Smooth muscle cell (in vitro differentiated cells): ENCODE measurements at regions not wholly inside any gene's neighbourhood (a gene's known extent, or its start where the extent isn't known, plus 50 kb on each side); places are given as distances from the start of the nearest gene placed in this dataset.

Source experiments
- DNase-seq: peaks from one replicate; lab custom pipeline; 2025; ENCODE audit not compliant: unreplicated experiment; lab: John Stamatoyannopoulos, UW
- H2AFZ ChIP-seq: fragments of 200-600 bp; sonication (generic); 2 replicates; pipeline ENCODE4 v1.6.0; 2016; ENCODE audit warnings: antibody characterized with exemption, low read depth, mild to moderate bottlenecking
- H3F3A ChIP-seq: fragments of 200-600 bp; sonication (generic); 2 replicates; pipeline ENCODE4 v1.6.0; 2017; ENCODE audit warnings: antibody characterized with exemption, low read depth
- H3K27ac ChIP-seq: fragments of 200-600 bp; sonication (generic); 2 replicates; pipeline ENCODE4 v1.5.1; 2016; ENCODE audit warnings: low read depth, mild to moderate bottlenecking
- H3K27me3 ChIP-seq: fragments of 200-600 bp; sonication (generic); 2 replicates; pipeline ENCODE4 v1.6.1; 2016; ENCODE audit warnings: low read depth, mild to moderate bottlenecking
- H3K36me3 ChIP-seq: fragments of 200-600 bp; sonication (generic); 2 replicates; pipeline ENCODE4 v1.5.1; 2016; ENCODE audit warnings: low read depth
- H3K4me1 ChIP-seq: fragments of 200-600 bp; sonication (generic); 2 replicates; pipeline ENCODE4 v1.5.1; 2016; ENCODE audit warnings: low read depth
- H3K4me2 ChIP-seq: fragments of 200-600 bp; sonication (generic); 2 replicates; pipeline ENCODE4 v1.6.0; 2016; ENCODE audit warnings: mild to moderate bottlenecking
- H3K4me3 ChIP-seq: fragments of 200-600 bp; sonication (generic); 2 replicates; pipeline ENCODE4 v1.5.1; 2016; ENCODE audit warnings: mild to moderate bottlenecking
- H3K79me2 ChIP-seq: fragments of 200-600 bp; sonication (generic); 2 replicates; pipeline ENCODE4 v1.6.0; 2016; ENCODE audit warnings: low read depth, mild to moderate bottlenecking
- H3K9ac ChIP-seq: fragments of 200-600 bp; sonication (generic); 2 replicates; pipeline ENCODE4 v1.6.0; 2016; ENCODE audit warnings: low read depth
- H3K9me3 ChIP-seq: fragments of 200-600 bp; sonication (generic); replicated peaks from 2 replicates; pipeline ENCODE4 v1.5.1; 2016; ENCODE audit warnings: low read depth
- H4K20me1 ChIP-seq: fragments of 200-600 bp; sonication (generic); 2 replicates; pipeline ENCODE4 v1.6.0; 2016; ENCODE audit warnings: low read depth
- CTCF ChIP-seq: fragments of 200-600 bp; sonication (generic); IDR thresholded peaks from 2 replicates; pipeline ENCODE4 v1.5.1; 2017; ENCODE audit warnings: borderline replicate concordance, mild to moderate bottlenecking, antibody characterized with exemption; ENCODE audit not compliant: insufficient read depth, poor library complexity, severe bottlenecking
- WGBS: methylation state at CpG from one replicate; pipeline ENCODE4 v1.1.7; 2016; ENCODE audit warnings: low lambda C conversion rate; 5-methylcytosine and 5-hydroxymethylcytosine counted together

GRCh38 chr13:82257790-82258507 lies 1624.3 kb downstream of the SLITRK1 start:
- no peak overlapping the region for H3K27ac ChIP-seq
- no peak overlapping the region for H3K9ac ChIP-seq
- no peaks in the 10 kb centered on the region for H3K4me1 ChIP-seq
- no peaks in the 10 kb centered on the region for H3F3A ChIP-seq
- no peaks in the 10 kb centered on the region for H3K9me3 ChIP-seq
- no peaks in the 10 kb centered on the region for H3K27me3 ChIP-seq
- no peaks in the 10 kb centered on the region for H3K79me2 ChIP-seq
- H3K36me3 ChIP-seq: no peaks in the 10 kb centered on the region
- no peak overlapping the region for H2AFZ ChIP-seq
- H4K20me1 ChIP-seq: no peaks in the 10 kb centered on the region
- DNase-seq: no peak
- H3K4me3 ChIP-seq: no peak overlapping the region
- WGBS: 97% methylated on average over 35 of the region's 56 CpGs
- no peak for TF ChIP-seq CTCF
- no peak overlapping the region for H3K4me2 ChIP-seq

- Histone ChIP-seq H3K36me3 (no peaks in the 10 kb centered on the region), H3K79me2 (no peaks in the 10 kb centered on the region), H3K9me3 (no peaks in the 10 kb centered on the region), H3K4me3 (no peak overlapping the region), H3K27ac (no peak overlapping the region), H3K9ac (no peak overlapping the region), H3K4me1 (no peaks in the 10 kb centered on the region), H3K4me2 (no peak overlapping the region), H4K20me1 (no peaks in the 10 kb centered on the region), H3F3A (no peaks in the 10 kb centered on the region), H2AFZ (no peak overlapping the region), H3K27me3 (no peaks in the 10 kb centered on the region)
- no peak for DNase-seq
- TF ChIP-seq CTCF: no peak
- 86% methylated on average over 1 of the region's 1 CpG for WGBS
Measured at GRCh38 chr13:82248762-82249161, 1633.5 kb downstream of the SLITRK1 start.

DNA sequence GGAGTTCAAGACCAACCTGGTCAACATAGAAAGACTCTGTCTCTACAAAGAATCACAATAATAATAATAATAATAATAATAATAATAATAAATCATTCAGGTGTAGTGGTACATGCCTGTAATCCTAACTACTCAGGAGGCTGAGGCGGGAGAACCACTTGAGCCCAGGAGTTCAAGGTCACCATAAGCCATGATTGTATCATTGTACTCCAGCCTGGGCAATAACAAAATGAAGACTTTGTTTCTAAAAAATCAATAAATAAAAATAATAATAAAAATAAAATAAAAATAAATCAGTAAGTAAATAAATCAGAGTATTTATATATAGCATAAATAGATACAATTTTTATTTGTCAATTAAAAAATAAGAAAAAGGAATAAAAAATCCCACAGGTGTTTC lies 1636.4 kb downstream of the SLITRK1 start:
- H3K79me2 ChIP-seq: no peaks in the 10 kb centered on the region
- no peak overlapping the region for H3K9ac ChIP-seq
- DNase-seq: no peak
- no peaks in the 10 kb centered on the region for H3K36me3 ChIP-seq
- TF ChIP-seq CTCF: no peak
- H4K20me1 ChIP-seq: no peaks in the 10 kb centered on the region
- no peak overlapping the region for H3K4me2 ChIP-seq
- no peak overlapping the region for H3K27ac ChIP-seq
- no peak overlapping the region for H3K4me3 ChIP-seq
- H3K27me3 ChIP-seq: no peaks in the 10 kb centered on the region
- no peaks in the 10 kb centered on the region for H3F3A ChIP-seq
- no peak overlapping the region for H2AFZ ChIP-seq
- H3K4me1 ChIP-seq: no peaks in the 10 kb centered on the region
- WGBS: 97% methylated on average over 1 of the region's 1 CpG
- no peaks in the 10 kb centered on the region for H3K9me3 ChIP-seq

- H3K4me3 ChIP-seq: no peak overlapping the region
- DNase-seq: no peak
- H3K27me3 ChIP-seq: no peaks in the 10 kb centered on the region
- no peaks in the 10 kb centered on the region for H3K9me3 ChIP-seq
- no peaks in the 10 kb centered on the region for H3K4me1 ChIP-seq
- no peak overlapping the region for H2AFZ ChIP-seq
- no peaks in the 10 kb centered on the region for H3F3A ChIP-seq
- H3K36me3 ChIP-seq: no peaks in the 10 kb centered on the region
- H4K20me1 ChIP-seq: no peaks in the 10 kb centered on the region
- no peak overlapping the region for H3K4me2 ChIP-seq
- WGBS: 85% methylated on average over 3 of the region's 3 CpGs
- no peaks in the 10 kb centered on the region for H3K79me2 ChIP-seq
- H3K9ac ChIP-seq: no peak overlapping the region
- H3K27ac ChIP-seq: no peak overlapping the region
- TF ChIP-seq CTCF: no peak
Measured at GRCh38 chr13:82224806-82225205, 1657.5 kb downstream of the SLITRK1 start.
